ENCODE measurements at regions not wholly inside any gene's neighbourhood (a gene's known extent, or its start where the extent isn't known, plus 50 kb on each side); places are given as distances from the start of the nearest gene placed in this dataset.

GRCh38 chr12:66742508-66743367 lies 63.9 kb upstream of the GRIP1 start:
- H3K4me1 ChIP-seq, result no peaks in the 10 kb centered on the region
- intact Hi-C loops (cut with DNase I; ENCODE audit: low total_unique reads), result no loop called here
- WGBS, 5 donors, result 59 to 76% (median 68%) methylated on average over 2 of the region's 2 CpGs
- no peak overlapping the region for H3K4me3 ChIP-seq
- no peak for DNase-seq
- H3K36me3 ChIP-seq, result no peaks in the 10 kb centered on the region
- no peaks in the 10 kb centered on the region for H3K9me3 ChIP-seq
- no peaks in the 10 kb centered on the region for H3K27me3 ChIP-seq
- TF ChIP-seq POLR2AphosphoS5 (IDR thresholded peaks at IDR 0.05) (no peak), POLR2A (IDR thresholded peaks at IDR 0.05) (no peak), CTCF (IDR thresholded peaks at IDR 0.05) (no peak), EP300 (IDR thresholded peaks at IDR 0.05) (no peak)
- H3K27ac ChIP-seq, result no peak overlapping the region

GRCh38 chr12:66744461-66744860 lies 65.6 kb upstream of the GRIP1 start:
- Histone ChIP-seq H3K9me3 (no peaks in the 10 kb centered on the region), H3K4me3 (no peak overlapping the region), H3K36me3 (no peaks in the 10 kb centered on the region), H3K27me3 (no peaks in the 10 kb centered on the region), H3K27ac (no peak overlapping the region), H3K4me1 (no peaks in the 10 kb centered on the region)
- WGBS, 5 donors, result 50 to 57% (median 52%) methylated on average over 3 of the region's 3 CpGs
- no peak for DNase-seq
- intact Hi-C loops (cut with DNase I; ENCODE audit: low total_unique reads), result no loop called here
- TF ChIP-seq POLR2A (IDR thresholded peaks at IDR 0.05), result no peak
- no peak for TF ChIP-seq CTCF (IDR thresholded peaks at IDR 0.05)
- TF ChIP-seq POLR2AphosphoS5 (IDR thresholded peaks at IDR 0.05), result no peak
- TF ChIP-seq EP300 (IDR thresholded peaks at IDR 0.05), result no peak

- no peaks in the 10 kb centered on the region for H3K4me1 ChIP-seq
- 38 to 53% (median 46%) methylated on average over 3 of the region's 3 CpGs for WGBS, 5 donors
- H3K27me3 ChIP-seq, result no peaks in the 10 kb centered on the region
- H3K9me3 ChIP-seq, result no peaks in the 10 kb centered on the region
- no peak overlapping the region for H3K4me3 ChIP-seq
- DNase-seq, result no peak
- TF ChIP-seq EP300 (IDR thresholded peaks at IDR 0.05) (no peak), CTCF (IDR thresholded peaks at IDR 0.05) (no peak), POLR2AphosphoS5 (IDR thresholded peaks at IDR 0.05) (no peak), POLR2A (IDR thresholded peaks at IDR 0.05) (no peak)
- H3K27ac ChIP-seq, result no peak overlapping the region
- H3K36me3 ChIP-seq, result no peaks in the 10 kb centered on the region
- intact Hi-C loops (cut with DNase I; ENCODE audit: low total_unique reads), result no loop called here
Measured at GRCh38 chr12:66744956-66745383, 66.1 kb upstream of the GRIP1 start.

GRCh38 chr12:66746489-66747201 lies 67.8 kb upstream of the GRIP1 start:
- Histone ChIP-seq H3K27me3 (no peaks in the 10 kb centered on the region), H3K4me1 (no peaks in the 10 kb centered on the region), H3K36me3 (no peaks in the 10 kb centered on the region), H3K4me3 (no peak overlapping the region), H3K27ac (no peak overlapping the region), H3K9me3 (no peaks in the 10 kb centered on the region)
- intact Hi-C loops (cut with DNase I; ENCODE audit: low total_unique reads), result no loop called here
- no peak for TF ChIP-seq CTCF (IDR thresholded peaks at IDR 0.05)
- WGBS, 5 donors, result 29 to 58% (median 48%) methylated on average over 1 of the region's 1 CpG
- DNase-seq, result no peak

All from stomach (tissue), 8 donors.